Mammary epithelial cell (primary cell): ENCODE measurements at regions not wholly inside any gene's neighbourhood (a gene's known extent, or its start where the extent isn't known, plus 50 kb on each side); places are given as distances from the start of the nearest gene placed in this dataset.

Source experiments
- EZH2 ChIP-seq: IDR thresholded peaks from 2 replicates; pipeline ENCODE4 v1.6.1; 2012; ENCODE audit warnings: low read length, inconsistent platforms, borderline replicate concordance
- TF ChIP-seq, protein P1 (sequence below), 2 donors: IDR thresholded peaks in 1 of 2; conservative IDR thresholded peaks in 1 of 2; 2 replicates each; pipeline ENCODE4 v1.5.1; 2011 to 2012; ENCODE audit warnings: inconsistent platforms in 2 of 2, low read length in 2 of 2, mild to moderate bottlenecking in 2 of 2, control low read depth in 1 of 2, low read depth in 1 of 2; ENCODE audit not compliant: insufficient read depth in 1 of 2; ENCODE audit errors: extremely low read depth in 1 of 2

DNA sequence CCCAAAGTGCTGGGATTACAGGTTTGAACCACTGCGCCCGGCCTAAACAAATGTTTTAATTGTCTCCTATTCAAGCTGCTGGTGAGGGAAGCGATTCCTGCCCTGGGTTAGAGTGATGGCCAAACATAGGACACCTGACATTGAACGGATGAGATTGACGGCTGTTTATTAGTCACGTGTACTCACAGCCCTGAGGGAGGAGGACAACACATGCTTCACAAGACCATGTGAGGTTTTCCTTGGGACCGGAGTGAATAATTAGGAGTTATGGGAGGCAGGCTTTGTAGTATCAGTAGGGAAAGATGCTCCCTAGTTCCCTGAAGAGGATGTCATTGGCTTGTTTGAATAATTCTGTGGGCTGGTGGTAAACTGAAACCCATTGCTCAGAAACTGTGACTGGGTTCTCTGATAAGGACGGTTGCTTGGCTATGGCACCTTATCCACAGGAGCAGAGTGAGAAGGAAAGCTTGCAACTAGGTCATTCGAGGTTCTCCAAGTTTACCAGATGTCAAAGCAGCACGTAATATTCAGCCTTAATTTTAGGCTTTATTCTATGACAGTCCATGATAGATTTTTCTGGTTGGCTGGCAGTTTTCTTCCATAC lies 245.8 kb downstream of the PLA2G4A start:
- TF ChIP-seq, protein P1, sequence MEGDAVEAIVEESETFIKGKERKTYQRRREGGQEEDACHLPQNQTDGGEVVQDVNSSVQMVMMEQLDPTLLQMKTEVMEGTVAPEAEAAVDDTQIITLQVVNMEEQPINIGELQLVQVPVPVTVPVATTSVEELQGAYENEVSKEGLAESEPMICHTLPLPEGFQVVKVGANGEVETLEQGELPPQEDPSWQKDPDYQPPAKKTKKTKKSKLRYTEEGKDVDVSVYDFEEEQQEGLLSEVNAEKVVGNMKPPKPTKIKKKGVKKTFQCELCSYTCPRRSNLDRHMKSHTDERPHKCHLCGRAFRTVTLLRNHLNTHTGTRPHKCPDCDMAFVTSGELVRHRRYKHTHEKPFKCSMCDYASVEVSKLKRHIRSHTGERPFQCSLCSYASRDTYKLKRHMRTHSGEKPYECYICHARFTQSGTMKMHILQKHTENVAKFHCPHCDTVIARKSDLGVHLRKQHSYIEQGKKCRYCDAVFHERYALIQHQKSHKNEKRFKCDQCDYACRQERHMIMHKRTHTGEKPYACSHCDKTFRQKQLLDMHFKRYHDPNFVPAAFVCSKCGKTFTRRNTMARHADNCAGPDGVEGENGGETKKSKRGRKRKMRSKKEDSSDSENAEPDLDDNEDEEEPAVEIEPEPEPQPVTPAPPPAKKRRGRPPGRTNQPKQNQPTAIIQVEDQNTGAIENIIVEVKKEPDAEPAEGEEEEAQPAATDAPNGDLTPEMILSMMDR (conservative IDR thresholded peaks at IDR 0.05 in 1 of 2, IDR thresholded peaks at IDR 0.05 in 1 of 2; ENCODE audit: extremely low read depth in 1 of 2, insufficient read depth in 1 of 2, low read depth in 1 of 2, low read length in 2 of 2): no peak
- TF ChIP-seq EZH2: no peak
